IMR-90 (cell line): ENCODE measurements at regions not wholly inside any gene's neighbourhood (a gene's known extent, or its start where the extent isn't known, plus 50 kb on each side); places are given as distances from the start of the nearest gene placed in this dataset.

ENCODE experiments used
- ATAC-seq: fragments of 200-7000 bp; cut with Tn5 transposase; 2 replicates; pipeline ENCODE4 v1.9.1; 2020; ENCODE audit warnings: low read depth, mild to moderate bottlenecking, moderate library complexity
- BruUV-seq: library from RNA; stranded (reverse); fragments of 400-500 nt; replicated peaks from 2 replicates; lab custom pipeline; 2021; lab: Mats Ljungman, UMichigan
- CTCF ChIA-PET: fragments of 300-600 bp; formaldehyde crosslinking; extraction: SDS; loops from one replicate; lab custom pipeline; 2021; ENCODE audit warnings: antibody characterized with exemption; lab: Yijun Ruan, JAX
- POLR2A ChIA-PET: fragments of 300-600 bp; sonication (Branson Sonifier 250); formaldehyde crosslinking; loops from one replicate; lab custom pipeline; 2022; ENCODE audit warnings: antibody characterized with exemption; ENCODE audit not compliant: unreplicated experiment; lab: Charles Lee
- DNase-seq: peaks from one replicate; pipeline ENCODE4 v3.0.0; 2013
- H2AFZ ChIP-seq: replicated peaks from 2 replicates; pipeline ENCODE3; 2013; ENCODE audit warnings: low read length, mild to moderate bottlenecking; ENCODE audit not compliant: poor library complexity
- H2AK5ac ChIP-seq: 2 replicates; pipeline ENCODE4 v1.6.1; 2013; ENCODE audit warnings: low read depth, low read length, inconsistent platforms
- H2AK9ac ChIP-seq: replicated peaks from 2 replicates; pipeline ENCODE3; 2013; ENCODE audit warnings: mild to moderate bottlenecking, low read depth, low read length, moderate library complexity; ENCODE audit not compliant: poor library complexity
- H2BK120ac ChIP-seq: 2 replicates; pipeline ENCODE4 v1.6.1; 2013; ENCODE audit warnings: low read depth, low read length, inconsistent platforms
- H2BK15ac ChIP-seq: 3 replicates; pipeline ENCODE4 v1.6.1; 2013; ENCODE audit warnings: low read depth, low read length, inconsistent platforms
- H2BK20ac ChIP-seq: 2 replicates; pipeline ENCODE4 v1.6.1; 2013; ENCODE audit warnings: low read depth, mild to moderate bottlenecking, inconsistent platforms, low read length, moderate library complexity
- H2BK5ac ChIP-seq: 2 replicates; pipeline ENCODE4 v1.6.1; 2013; ENCODE audit warnings: mild to moderate bottlenecking, low read depth, low read length, inconsistent platforms; ENCODE audit not compliant: poor library complexity, severe bottlenecking
- H3K14ac ChIP-seq: replicated peaks from 2 replicates; pipeline ENCODE4 v1.6.1; 2013; ENCODE audit warnings: low read depth, low read length, inconsistent platforms
- H3K18ac ChIP-seq: 2 replicates; pipeline ENCODE4 v1.6.1; 2013; ENCODE audit warnings: low read depth, low read length, control low read depth
- H3K23ac ChIP-seq: 2 replicates; pipeline ENCODE4 v1.6.1; 2013; ENCODE audit warnings: low read depth, low read length, inconsistent platforms
- H3K27ac ChIP-seq: 2 replicates; pipeline ENCODE4 v1.5.1; 2013; ENCODE audit warnings: mild to moderate bottlenecking, control low read depth, low read length; ENCODE audit not compliant: insufficient read depth
- H3K27me3 ChIP-seq: 2 replicates; pipeline ENCODE4 v1.6.1; 2013; ENCODE audit warnings: low read length; ENCODE audit not compliant: control insufficient read depth, insufficient read depth
- H3K36me3 ChIP-seq: 2 replicates; pipeline ENCODE4 v1.6.1; 2013; ENCODE audit warnings: low read length, mixed read lengths; ENCODE audit not compliant: control insufficient read depth, insufficient read depth
- H3K4ac ChIP-seq: 2 replicates; pipeline ENCODE4 v1.6.1; 2013; ENCODE audit warnings: low read depth, low read length, inconsistent platforms
- H3K4me1 ChIP-seq: 2 replicates; pipeline ENCODE4 v1.6.1; 2013; ENCODE audit warnings: low read length, mixed read lengths; ENCODE audit not compliant: control insufficient read depth, insufficient read depth
- H3K4me2 ChIP-seq: 2 replicates; pipeline ENCODE4 v1.6.1; 2013; ENCODE audit warnings: low read depth, mild to moderate bottlenecking, control low read depth, low read length, moderate library complexity
- H3K4me3 ChIP-seq: 2 replicates; pipeline ENCODE4 v1.5.1; 2013; ENCODE audit warnings: low read depth, mild to moderate bottlenecking, control low read depth, low read length, moderate library complexity; ENCODE audit not compliant: insufficient read depth
- H3K56ac ChIP-seq: 2 replicates; pipeline ENCODE4 v1.6.1; 2013; ENCODE audit warnings: low read length, inconsistent platforms; ENCODE audit not compliant: insufficient read depth; ENCODE audit errors: extremely low read depth
- H3K79me1 ChIP-seq, 2 experiments: 2 replicates each; pipeline ENCODE4 v1.6.1; 2013; ENCODE audit warnings: low read length in 2 of 2, inconsistent platforms in 1 of 2, low read depth in 1 of 2
- H3K9ac ChIP-seq: 2 replicates; pipeline ENCODE4 v1.6.1; 2013; ENCODE audit warnings: low read depth, low read length, control low read depth
- H3K9me1 ChIP-seq: 2 replicates; pipeline ENCODE4 v1.6.1; 2013; ENCODE audit warnings: low read length, inconsistent platforms; ENCODE audit not compliant: insufficient read depth
- H3K9me3 ChIP-seq: 2 replicates; pipeline ENCODE4 v1.6.1; 2013; ENCODE audit warnings: low read length; ENCODE audit not compliant: control insufficient read depth, insufficient read depth
- H4K20me1 ChIP-seq: 2 replicates; pipeline ENCODE4 v1.6.1; 2013; ENCODE audit warnings: low read length, inconsistent platforms; ENCODE audit not compliant: insufficient read depth
- H4K5ac ChIP-seq: 2 replicates; pipeline ENCODE4 v1.6.1; 2013; ENCODE audit warnings: mild to moderate bottlenecking, low read depth, low read length, control low read depth
- H4K8ac ChIP-seq, 2 experiments: 2 replicates each; pipeline ENCODE4 v1.6.1; 2013; ENCODE audit warnings: low read depth in 2 of 2, low read length in 2 of 2, control low read depth in 1 of 2, inconsistent platforms in 1 of 2
- H4K91ac ChIP-seq: 2 replicates; pipeline ENCODE4 v1.6.1; 2013; ENCODE audit warnings: low read depth, low read length, inconsistent platforms; ENCODE audit not compliant: insufficient read depth
- CEBPB ChIP-seq: IDR thresholded peaks from 2 replicates; pipeline ENCODE4 v1.6.1; 2012; ENCODE audit warnings: low read depth, low read length, improper control_type of control experiment
- ELK1 ChIP-seq: fragments of 150-350 bp; IDR thresholded peaks from 2 replicates; pipeline ENCODE4 v1.6.1; 2016; ENCODE audit warnings: low read depth, mild to moderate bottlenecking, low read length, moderate library complexity, borderline replicate concordance
- MAFK ChIP-seq: IDR thresholded peaks from 2 replicates; pipeline ENCODE4 v1.6.1; 2012; ENCODE audit warnings: low read depth, low read length, improper control_type of control experiment
- MAZ ChIP-seq: IDR thresholded peaks from 2 replicates; pipeline ENCODE4 v1.6.1; 2012; ENCODE audit warnings: low read depth, mild to moderate bottlenecking, low read length, improper control_type of control experiment, moderate library complexity, borderline replicate concordance
- POLR2A ChIP-seq: IDR thresholded peaks from 2 replicates; pipeline ENCODE4 v1.6.1; 2012; ENCODE audit warnings: mild to moderate bottlenecking, low read depth, low read length
- RCOR1 ChIP-seq: IDR thresholded peaks from 2 replicates; pipeline ENCODE4 v1.6.1; 2012; ENCODE audit warnings: mild to moderate bottlenecking, low read length, improper control_type of control experiment; ENCODE audit not compliant: insufficient replicate concordance
- RFX5 ChIP-seq: IDR thresholded peaks from 2 replicates; pipeline ENCODE4 v1.8.0; 2012; ENCODE audit warnings: low read depth, mild to moderate bottlenecking, low read length, moderate library complexity
- SMC3 ChIP-seq: fragments of 150-350 bp; IDR thresholded peaks from 2 replicates; pipeline ENCODE4 v1.6.1; 2016; ENCODE audit warnings: low read depth, mild to moderate bottlenecking, antibody characterized with exemption, low read length, moderate library complexity
- WGBS, 2 experiments: methylation state at CpG; one replicate each; pipeline versions ENCODE4 v1.1.5 to v1.1.7; 2013; ENCODE audit warnings: missing lambda C conversion rate in 2 of 2; ENCODE audit not compliant: insufficient read length in 1 of 2; ENCODE audit errors: extremely low coverage in 2 of 2; 5-methylcytosine and 5-hydroxymethylcytosine counted together
- dilution Hi-C: fragments of 300-500 bp; cut with HindIII; formaldehyde crosslinking; loops from one replicate; pipeline ENCODE4 v1.14.3; 2018; ENCODE audit warnings: low sequenced_read_pairs; ENCODE audit not compliant: unreplicated experiment
- in situ Hi-C: fragments of 300-500 bp; cut with MboI; formaldehyde crosslinking; loops from 3 replicates; pipeline ENCODE4 v1.14.3; 2019; ENCODE audit warnings: low sequenced_read_pairs, inconsistent platforms, mixed read lengths
- intact Hi-C: fragments of 100-400 bp; cut with micrococcal nuclease; formaldehyde crosslinking; loops from 2 replicates; pipeline ENCODE4 v1.10.0; 2022

GRCh38 chr3:130821806-130822205 lies 72.1 kb upstream of the ATP2C1 start:
- no peaks in the 10 kb centered on the region for H3K27me3 ChIP-seq
- H3K9ac ChIP-seq, result no peak overlapping the region
- no peak overlapping the region for H3K4me3 ChIP-seq
- H3K79me1 ChIP-seq, result no peaks in the 10 kb centered on the region
- in situ Hi-C loops, result loop anchor here (25.0 kb wide), 1 partner anchor 110 kb away; no protein-coding TSS in a partner anchor
- TF ChIP-seq ELK1, result no peak
- no peak for TF ChIP-seq RFX5
- no peak for TF ChIP-seq SMC3
- no peak for TF ChIP-seq RCOR1
- TF ChIP-seq CEBPB, result no peak
- TF ChIP-seq POLR2A, result no peak
- no peak for TF ChIP-seq MAZ
- TF ChIP-seq MAFK, result no peak
- no peaks in the 10 kb centered on the region for H3K9me3 ChIP-seq
- BruUV-seq, result no TSS peak
- DNase-seq (no peak), ATAC-seq (no peak)
- no peaks in the 10 kb centered on the region for H4K20me1 ChIP-seq
- no peak overlapping the region for H3K18ac ChIP-seq
- no peak overlapping the region for H2AK5ac ChIP-seq
- H3K4ac ChIP-seq, result no peak overlapping the region
- H3K23ac ChIP-seq, result no peak overlapping the region
- H2BK120ac ChIP-seq, result no peak overlapping the region
- H2AK9ac ChIP-seq, result no peak overlapping the region
- H2AFZ ChIP-seq, result no peak overlapping the region
- H3K9me1 ChIP-seq, result no peaks in the 10 kb centered on the region
- H3K36me3 ChIP-seq, result no peaks in the 10 kb centered on the region
- no peak overlapping the region for H4K5ac ChIP-seq
- dilution Hi-C loops, result no loop called here
- intact Hi-C loops, result no loop called here
- H3K56ac ChIP-seq, result no peak overlapping the region
- no peak overlapping the region for H3K4me2 ChIP-seq
- no peak overlapping the region for H2BK5ac ChIP-seq
- no peak overlapping the region for H3K27ac ChIP-seq
- no peak overlapping the region for H3K14ac ChIP-seq
- no peak overlapping the region for H4K91ac ChIP-seq
- no peak overlapping the region for H2BK15ac ChIP-seq
- CTCF ChIA-PET, result no interaction called here
- H4K8ac ChIP-seq, result no peak overlapping the region
- POLR2A ChIA-PET, result no interaction called here
- H2BK20ac ChIP-seq, result no peak overlapping the region
- no peaks in the 10 kb centered on the region for H3K4me1 ChIP-seq
- no CpG with 5 or more reads among the region's 1 CpG for WGBS, 2 experiments
